Neural cell (in vitro differentiated cells): ENCODE measurements at regions not wholly inside any gene's neighbourhood (a gene's known extent, or its start where the extent isn't known, plus 50 kb on each side); places are given as distances from the start of the nearest gene placed in this dataset.

Source experiments
- H2AFZ ChIP-seq: fragments of 200-600, 300-800 bp; sonication (generic), shearing (Covaris generic); 2 replicates; pipeline ENCODE4 v1.6.0; 2014; ENCODE audit warnings: low read depth, mild to moderate bottlenecking, antibody characterized with exemption, low read length, moderate library complexity
- H3F3A ChIP-seq: fragments of 200-600 bp; shearing (Covaris generic); 2 replicates; pipeline ENCODE4 v1.6.1; 2016; ENCODE audit warnings: mild to moderate bottlenecking, moderate library complexity, mixed read lengths, antibody characterized with exemption, low read length; ENCODE audit not compliant: insufficient read depth, poor library complexity, severe bottlenecking
- H3K27ac ChIP-seq: fragments of 200-600, 300-800 bp; sonication (generic), shearing (Covaris generic); 2 replicates; pipeline ENCODE4 v1.5.1; 2014; ENCODE audit warnings: mild to moderate bottlenecking, low read length, moderate library complexity
- H3K27me3 ChIP-seq: fragments of 300-800, 200-600 bp; sonication (generic), shearing (Covaris generic); 2 replicates; pipeline ENCODE4 v1.6.0; 2014; ENCODE audit warnings: mild to moderate bottlenecking, low read depth, low read length, moderate library complexity; ENCODE audit not compliant: insufficient read depth
- H3K36me3 ChIP-seq: fragments of 300-800, 200-600 bp; sonication (generic), shearing (Covaris generic); 2 replicates; pipeline ENCODE4 v1.5.1; 2014; ENCODE audit warnings: mild to moderate bottlenecking, antibody characterized with exemption, low read length, moderate library complexity; ENCODE audit not compliant: insufficient read depth
- H3K4me2 ChIP-seq: fragments of 300-800, 200-600 bp; sonication (generic), shearing (Covaris generic); 2 replicates; pipeline ENCODE4 v1.6.0; 2014; ENCODE audit warnings: mild to moderate bottlenecking, low read length
- H3K4me3 ChIP-seq: fragments of 300-800, 200-600 bp; sonication (generic), shearing (Covaris generic); 2 replicates; pipeline ENCODE4 v1.5.1; 2014; ENCODE audit warnings: mild to moderate bottlenecking, low read length, moderate library complexity
- H3K79me2 ChIP-seq: fragments of 200-600 bp; shearing (Covaris generic); replicated peaks from 2 replicates; pipeline ENCODE4 v1.6.0; 2014; ENCODE audit warnings: mild to moderate bottlenecking, low read length, moderate library complexity; ENCODE audit not compliant: insufficient read depth
- H3K9ac ChIP-seq: fragments of 300-800, 200-600 bp; sonication (generic), shearing (Covaris generic); 2 replicates; pipeline ENCODE4 v1.6.1; 2016; ENCODE audit warnings: mild to moderate bottlenecking, low read length, mixed read lengths
- H3K9me2 ChIP-seq: fragments of 200-600 bp; shearing (Covaris generic); 2 replicates; pipeline ENCODE4 v1.6.1; 2016; ENCODE audit warnings: mild to moderate bottlenecking, low read length, mixed read lengths; ENCODE audit not compliant: insufficient read depth
- H3K9me3 ChIP-seq: fragments of 200-600, 300-800 bp; sonication (generic), shearing (Covaris generic); 2 replicates; pipeline ENCODE4 v1.6.1; 2016; ENCODE audit warnings: mild to moderate bottlenecking, mixed run types, low read length, moderate library complexity, mixed read lengths
- H4K20me1 ChIP-seq: fragments of 200-600 bp; shearing (Covaris generic); 2 replicates; pipeline ENCODE4 v1.6.1; 2016; ENCODE audit warnings: mild to moderate bottlenecking, mixed run types; ENCODE audit not compliant: insufficient read depth
- EZH2 ChIP-seq: fragments of 200-600, 300-800 bp; shearing (Covaris generic), sonication (generic); IDR thresholded peaks from 2 replicates; pipeline ENCODE4 v1.6.1; 2014; ENCODE audit warnings: antibody characterized with exemption, low read length, borderline replicate concordance, mild to moderate bottlenecking; ENCODE audit not compliant: insufficient read depth, poor library complexity, severe bottlenecking
- MXI1 ChIP-seq: fragments of 450-650 bp; conservative IDR thresholded peaks from 2 replicates; pipeline ENCODE4 v1.6.1; 2014; ENCODE audit warnings: antibody characterized with exemption, mild to moderate bottlenecking; ENCODE audit not compliant: poor library complexity, severe bottlenecking
- POLR2AphosphoS5 ChIP-seq: IDR thresholded peaks from 2 replicates; pipeline ENCODE4 v1.6.1; 2012
- RAD21 ChIP-seq: fragments of 450-650 bp; conservative IDR thresholded peaks from 2 replicates; pipeline ENCODE4 v1.6.1; 2014; ENCODE audit warnings: antibody characterized with exemption, mild to moderate bottlenecking, moderate library complexity
- REST ChIP-seq: IDR thresholded peaks from 2 replicates; pipeline ENCODE4 v1.6.1; 2012; ENCODE audit warnings: borderline replicate concordance
- SMC3 ChIP-seq: fragments of 450-650 bp; conservative IDR thresholded peaks from 2 replicates; pipeline ENCODE4 v1.6.1; 2014; ENCODE audit warnings: antibody characterized with exemption, mild to moderate bottlenecking, moderate library complexity; ENCODE audit not compliant: poor library complexity

- Histone ChIP-seq H3F3A (no peaks in the 10 kb centered on the region), H4K20me1 (no peaks in the 10 kb centered on the region), H3K4me2 (no peak overlapping the region), H3K79me2 (no peaks in the 10 kb centered on the region), H3K27me3 (no peaks in the 10 kb centered on the region), H2AFZ (no peak overlapping the region), H3K9me2 (no peaks in the 10 kb centered on the region), H3K27ac (no peak overlapping the region), H3K9ac (no peak overlapping the region), H3K4me3 (no peak overlapping the region), H3K36me3 (no peaks in the 10 kb centered on the region), H3K9me3 (no peaks in the 10 kb centered on the region)
- TF ChIP-seq EZH2 (no peak), REST (no peak)
These were observed 129.5 kb upstream of the RBPJ start for GRCh38 chr4:26191353-26191752.

- no peaks in the 10 kb centered on the region for H4K20me1 ChIP-seq
- H3K4me3 ChIP-seq = no peak overlapping the region
- TF ChIP-seq EZH2 = no peak
- no peaks in the 10 kb centered on the region for H3K9me3 ChIP-seq
- no peak overlapping the region for H3K9ac ChIP-seq
- H3K79me2 ChIP-seq = no peaks in the 10 kb centered on the region
- H3K4me2 ChIP-seq = no peak overlapping the region
- no peaks in the 10 kb centered on the region for H3K27me3 ChIP-seq
- H3K27ac ChIP-seq = no peak overlapping the region
- H3K36me3 ChIP-seq = no peaks in the 10 kb centered on the region
- H2AFZ ChIP-seq = no peak overlapping the region
- no peaks in the 10 kb centered on the region for H3K9me2 ChIP-seq
- H3F3A ChIP-seq = no peaks in the 10 kb centered on the region
These were observed 127.6 kb upstream of the RBPJ start for GRCh38 chr4:26192899-26193869.

- Histone ChIP-seq H3K4me3 (no peak overlapping the region), H3F3A (no peaks in the 10 kb centered on the region), H3K36me3 (no peaks in the 10 kb centered on the region), H3K4me2 (no peak overlapping the region), H3K27ac (no peak overlapping the region), H3K79me2 (no peaks in the 10 kb centered on the region), H3K27me3 (no peaks in the 10 kb centered on the region), H4K20me1 (no peaks in the 10 kb centered on the region), H3K9me3 (no peaks in the 10 kb centered on the region), H3K9ac (no peak overlapping the region), H2AFZ (no peak overlapping the region), H3K9me2 (no peaks in the 10 kb centered on the region)
- TF ChIP-seq REST = no peak
- TF ChIP-seq RAD21 = no peak
- no peak for TF ChIP-seq MXI1
- no peak for TF ChIP-seq POLR2AphosphoS5
- no peak for TF ChIP-seq SMC3
These were observed 126.0 kb upstream of the RBPJ start for GRCh38 chr4:26194764-26195163.
